ENCODE measurements at regions not wholly inside any gene's neighbourhood (a gene's known extent, or its start where the extent isn't known, plus 50 kb on each side); places are given as distances from the start of the nearest gene placed in this dataset.
A peak's percentile ranks its signal among the peaks of the same experiment; 100 is the strongest.
"Not testable (repeated sequence)": the region's sequence is repeated elsewhere in the genome, so short reads cannot be mapped to it uniquely, and the experiment has no call there.

DNA sequence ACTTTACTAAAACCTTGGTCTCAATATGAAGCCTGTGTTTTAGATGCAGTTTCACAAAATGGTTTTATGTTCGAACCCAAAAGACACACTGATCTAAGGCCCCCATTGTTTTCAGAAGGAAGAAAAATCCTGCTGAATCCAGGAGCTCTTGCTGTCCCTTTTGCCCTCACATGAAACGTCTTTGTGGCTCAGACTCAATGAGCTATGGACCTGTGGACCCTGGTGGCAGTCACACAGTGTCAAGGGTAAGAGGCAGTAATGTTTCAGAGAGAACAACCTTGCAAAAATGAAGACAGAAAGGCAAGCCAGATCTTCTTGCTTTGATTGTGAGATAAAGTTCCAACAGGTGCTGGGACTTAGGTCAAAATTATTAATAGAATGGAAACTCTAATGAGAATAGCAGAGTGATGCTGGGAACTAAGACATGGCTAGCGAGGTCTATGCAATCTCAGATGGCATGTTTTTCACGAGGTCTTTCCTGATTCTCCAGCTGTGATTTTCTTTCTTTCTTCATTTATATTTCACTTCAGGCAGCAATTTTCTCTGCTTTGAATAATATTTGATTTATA lies 164.9 kb upstream of the SLC38A2 start:
- DNase-seq = no peak

DNA sequence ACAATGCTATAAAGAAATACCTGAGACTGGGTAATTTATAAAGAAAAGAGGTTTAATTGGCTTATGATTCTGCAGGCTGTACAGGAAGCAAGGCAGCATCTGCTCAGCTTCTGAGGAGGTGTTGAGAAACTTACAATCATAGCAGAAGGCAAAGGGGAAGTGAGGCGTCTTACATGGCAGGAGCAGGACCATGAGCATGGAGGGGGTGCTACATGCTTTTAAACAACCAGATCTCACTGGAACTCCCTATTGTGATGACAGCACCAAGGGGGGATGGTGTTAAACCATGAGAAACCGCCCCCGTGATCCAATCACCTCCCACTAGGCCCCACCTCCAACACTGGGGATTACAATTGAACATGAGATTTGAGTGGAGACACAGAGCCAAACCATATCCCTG lies 163.7 kb upstream of the SLC38A2 start:
- not testable (repeated sequence) for DNase-seq

DNA sequence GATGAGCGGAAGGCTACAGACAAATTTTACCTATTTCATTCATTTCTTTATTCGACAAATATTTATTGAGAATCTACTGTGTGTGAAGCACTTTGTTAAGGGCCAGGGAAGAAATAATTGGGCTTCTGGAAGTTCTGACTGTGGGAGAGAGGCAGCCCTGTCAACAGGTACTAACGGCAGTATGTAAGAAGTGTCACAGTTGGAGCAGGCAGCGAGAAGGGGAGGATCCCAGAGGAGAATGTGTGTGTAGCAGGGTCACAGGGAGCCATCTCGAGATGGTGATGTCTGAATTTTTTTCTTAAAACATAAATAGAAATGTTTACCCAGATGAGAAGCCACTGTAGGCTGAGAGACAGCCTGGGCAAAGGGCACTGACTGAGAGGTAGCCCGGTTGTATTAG lies 163.3 kb upstream of the SLC38A2 start:
- DNase-seq = no peak

- no peak for DNase-seq
Measured at GRCh38 chr12:46535376-46535775, 162.8 kb upstream of the SLC38A2 start.

DNA sequence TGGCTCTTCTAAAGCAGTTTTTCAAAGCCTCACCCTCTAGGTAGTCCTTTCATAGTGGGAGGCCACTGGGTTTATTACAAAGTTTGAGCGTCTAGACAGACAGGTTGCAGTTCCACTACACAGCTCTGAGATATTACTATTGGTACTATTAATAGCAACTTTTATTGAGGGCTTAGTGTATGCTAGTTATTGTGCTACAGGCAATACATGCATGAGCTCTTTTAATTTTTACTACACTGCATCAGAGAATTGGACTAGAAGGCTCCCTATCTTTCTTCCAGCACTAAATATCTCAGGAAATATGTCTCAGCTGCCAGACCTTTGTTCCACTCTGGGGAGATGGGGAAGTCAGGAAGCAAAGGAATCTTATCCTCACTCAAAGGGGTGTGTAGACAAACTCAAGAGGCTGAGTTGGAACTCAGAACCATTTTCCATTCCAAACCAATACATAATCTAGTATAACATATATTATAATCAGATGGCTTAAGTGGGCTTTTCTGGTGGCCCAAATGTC lies 161.8 kb upstream of the SLC38A2 start:
- DNase-seq = no peak

- no peak for DNase-seq
Measured at GRCh38 chr12:46533723-46534122, 161.2 kb upstream of the SLC38A2 start.

DNA sequence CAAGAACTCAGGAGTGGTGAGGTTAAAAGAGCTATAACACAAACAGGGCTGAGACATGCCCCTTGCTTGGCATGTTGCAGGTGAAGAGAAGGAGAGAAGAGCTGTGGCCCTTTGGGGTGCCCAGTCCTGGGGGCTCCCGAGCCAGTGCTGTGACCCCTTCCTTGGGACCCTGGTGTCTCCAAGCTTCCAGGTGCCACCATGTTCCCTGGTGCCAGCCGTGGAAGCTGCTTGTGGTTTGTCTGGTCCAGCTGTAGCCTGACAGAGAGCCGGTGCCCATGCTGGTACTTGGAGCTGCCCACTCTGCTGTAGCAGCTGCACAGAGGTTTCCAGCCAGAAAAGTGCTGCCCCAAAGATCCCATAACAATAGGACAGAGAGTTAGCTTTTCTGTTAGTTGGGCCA lies 159.2 kb upstream of the SLC38A2 start:
- no peak for DNase-seq

GRCh38 chr12:46531059-46531785 lies 158.6 kb upstream of the SLC38A2 start:
- no peak for DNase-seq

- no peak for DNase-seq
Measured at GRCh38 chr12:46530373-46531056, 157.9 kb upstream of the SLC38A2 start.

GRCh38 chr12:46526233-46526632 lies 153.7 kb upstream of the SLC38A2 start:
- no peak for DNase-seq

DNA sequence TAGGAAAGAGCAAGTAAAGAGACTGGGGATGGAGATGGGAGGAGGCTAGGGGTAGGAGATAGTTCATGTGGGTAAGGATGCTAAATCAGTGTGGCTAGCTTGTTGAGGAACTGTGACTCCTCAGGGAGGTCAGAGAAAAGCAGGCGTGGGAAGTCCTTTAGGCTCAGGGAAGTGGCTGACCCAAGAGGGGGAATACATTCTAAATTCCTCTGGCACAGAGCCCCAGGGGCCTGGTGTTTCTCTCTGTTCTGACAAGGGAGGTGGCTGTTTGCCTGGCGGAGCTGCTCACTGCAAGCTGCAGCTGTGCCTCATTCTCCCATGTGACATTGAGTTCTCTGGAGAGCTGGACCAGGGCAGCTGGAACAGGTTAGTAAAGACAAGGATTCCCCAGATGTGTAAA lies 152.2 kb upstream of the SLC38A2 start:
- no peak for DNase-seq

DNA sequence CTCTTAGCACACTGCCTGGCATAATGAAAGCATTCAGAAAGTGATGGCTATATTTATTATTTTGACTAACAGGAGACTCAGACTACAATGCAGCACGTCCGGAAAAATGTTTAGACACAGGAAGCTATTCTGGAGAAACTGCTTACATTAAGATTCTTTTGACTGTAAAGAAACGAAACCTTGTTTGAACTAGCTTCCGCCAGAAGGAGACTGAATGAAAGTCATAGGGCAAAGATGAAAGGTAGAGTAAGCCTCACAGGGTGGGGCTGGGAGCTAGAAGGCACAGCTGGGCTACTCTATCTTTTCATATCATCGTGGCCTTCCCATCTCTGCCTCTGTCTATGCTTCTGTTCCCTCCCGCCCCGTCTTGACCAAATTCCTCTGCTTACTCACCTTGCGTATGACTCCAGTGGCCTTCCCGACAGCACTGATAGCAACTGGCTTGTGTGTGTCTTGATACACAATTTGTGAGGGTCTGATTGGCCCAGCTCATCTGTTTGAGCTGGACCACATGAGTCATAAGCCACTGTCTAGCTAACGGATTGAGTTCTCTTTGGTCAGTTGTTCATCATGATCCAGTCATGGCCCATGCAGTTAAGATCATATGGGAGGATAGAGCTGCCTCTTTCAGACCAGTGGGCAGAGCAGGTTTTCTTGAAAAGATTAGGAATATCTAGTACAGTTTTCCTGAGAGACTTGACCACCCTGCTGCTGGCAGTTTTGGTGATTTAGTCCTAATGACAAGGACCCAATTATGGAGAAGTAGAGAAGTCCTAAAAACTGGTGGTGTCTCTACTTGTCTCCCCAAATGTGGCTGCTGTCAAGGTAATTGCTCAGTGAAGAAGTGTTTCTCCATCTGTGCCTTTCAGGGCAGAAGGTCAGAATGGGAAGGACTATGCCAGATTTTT lies 151.5 kb upstream of the SLC38A2 start:
- DNase-seq = peak; percentile 47

- DNase-seq = no peak
Measured at GRCh38 chr12:46523446-46523845, 150.9 kb upstream of the SLC38A2 start.

DNA sequence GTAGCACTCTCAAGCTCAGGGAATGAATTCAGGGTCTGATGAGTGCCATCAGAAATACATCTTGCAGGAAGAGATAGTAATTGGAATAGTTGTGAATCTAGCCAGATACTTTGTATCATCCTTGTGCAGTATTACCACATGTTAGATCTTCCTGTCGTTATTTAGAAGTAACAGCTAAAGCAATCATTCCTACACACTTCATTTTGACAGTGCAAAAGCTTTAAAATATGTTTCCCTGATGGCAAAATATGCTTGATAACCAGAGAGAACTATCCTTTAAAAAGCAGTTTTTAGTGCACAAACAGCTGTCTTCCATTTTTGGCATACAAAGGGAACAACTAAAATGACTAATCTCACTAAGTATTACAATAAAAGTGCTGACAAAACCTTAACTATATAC lies 149.5 kb upstream of the SLC38A2 start:
- no peak for DNase-seq

DNA sequence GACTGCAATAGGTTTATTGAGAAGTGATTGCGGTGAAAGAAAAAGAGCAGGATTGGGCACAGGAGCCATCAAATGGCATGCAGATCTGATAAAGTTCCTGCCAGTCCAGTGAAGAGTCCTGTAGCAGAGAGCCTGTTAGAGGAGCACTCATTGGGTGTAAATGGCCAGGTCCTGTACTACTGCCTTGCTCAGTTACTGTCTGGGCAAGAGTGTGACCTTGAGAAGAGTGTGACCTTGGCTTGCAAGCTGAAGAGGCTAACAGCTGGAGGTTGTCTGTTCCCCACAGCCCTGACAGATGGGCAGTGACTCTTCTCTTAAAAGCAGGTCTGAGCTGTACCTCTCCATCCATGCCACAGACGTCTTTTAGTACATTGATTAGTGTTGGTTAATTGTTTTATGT lies 148.6 kb upstream of the SLC38A2 start:
- no peak for DNase-seq

- no peak for DNase-seq
Measured at GRCh38 chr12:46519407-46519806, 146.8 kb upstream of the SLC38A2 start.

GRCh38 chr12:46518729-46519128 lies 146.2 kb upstream of the SLC38A2 start:
- no peak for DNase-seq

GRCh38 chr12:46518169-46518568 lies 145.6 kb upstream of the SLC38A2 start:
- DNase-seq = no peak

- DNase-seq = no peak
Measured at GRCh38 chr12:46517579-46517962, 145.0 kb upstream of the SLC38A2 start.

- no peak for DNase-seq
Measured at GRCh38 chr12:46516933-46517578, 144.5 kb upstream of the SLC38A2 start.

- DNase-seq = no peak
Measured at GRCh38 chr12:46516238-46516932, 143.8 kb upstream of the SLC38A2 start.

DNA sequence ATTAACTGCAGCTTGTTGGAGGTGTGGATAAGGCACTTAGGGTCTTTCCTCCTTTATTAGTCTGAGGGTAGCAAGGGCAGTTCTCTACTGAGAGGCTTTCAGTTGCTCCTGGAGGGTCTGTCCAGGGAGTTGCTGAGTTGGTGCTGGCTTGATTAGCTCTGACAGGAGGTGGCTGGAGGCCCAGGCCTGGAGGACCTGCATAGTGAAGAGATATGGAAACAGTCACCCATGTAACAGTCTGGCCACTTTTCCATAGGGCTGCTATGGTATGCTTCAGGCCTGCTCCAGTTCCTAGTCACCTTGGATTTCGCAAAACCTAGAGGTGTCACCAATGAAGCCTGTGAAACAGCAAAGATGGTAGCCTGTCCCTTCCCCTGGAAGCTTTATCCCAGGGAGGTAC lies 143.3 kb upstream of the SLC38A2 start:
- DNase-seq = no peak

All from activated T-cell treated with anti-CD3 and anti-CD28 coated beads, Interleukin-2, amount 50 U/mL, for 1 hour (primary cell).